ENCODE measurements at regions not wholly inside any gene's neighbourhood (a gene's known extent, or its start where the extent isn't known, plus 50 kb on each side); places are given as distances from the start of the nearest gene placed in this dataset.

GRCh38 chr15:36358523-36358922 lies 220.9 kb upstream of the CDIN1 start:
- TF ChIP-seq ZBTB49 (tag by site-specific recombination; IDR thresholded peaks at IDR 0.05; ENCODE audit: low read depth) = no peak
- no peak for TF ChIP-seq ATF2 (tag by site-specific recombination; IDR thresholded peaks at IDR 0.05; ENCODE audit: low read depth)
- TF ChIP-seq CTCF (tag by site-specific recombination; IDR thresholded peaks at IDR 0.05) = no peak
- no peak for TF ChIP-seq TSHZ1 (tag by site-specific recombination; IDR thresholded peaks at IDR 0.05; ENCODE audit: borderline replicate concordance)
- TF ChIP-seq ZNF362 (tag by site-specific recombination; IDR thresholded peaks at IDR 0.05) = no peak
- TF ChIP-seq PRDM1 (tag by site-specific recombination; IDR thresholded peaks at IDR 0.05) = no peak
- no peak for TF ChIP-seq ZNF184 (tag by site-specific recombination; IDR thresholded peaks at IDR 0.05)
- no peak for TF ChIP-seq ZNF747 (tag by site-specific recombination; IDR thresholded peaks at IDR 0.05)
- no peak for TF ChIP-seq SP2 (tag by site-specific recombination; IDR thresholded peaks at IDR 0.05)
- no peak for TF ChIP-seq ZNF600 (tag by site-specific recombination; IDR thresholded peaks at IDR 0.05)
- no peak for TF ChIP-seq ZNF302 (tag by site-specific recombination; IDR thresholded peaks at IDR 0.05; ENCODE audit: low read depth)
- TF ChIP-seq REST (tag by site-specific recombination; IDR thresholded peaks at IDR 0.05) = no peak

Data from HEK293 (cell line).